22Rv1 (cell line): ENCODE measurements at regions not wholly inside any gene's neighbourhood (a gene's known extent, or its start where the extent isn't known, plus 50 kb on each side); places are given as distances from the start of the nearest gene placed in this dataset.

Experiments used
- H3K27ac ChIP-seq: fragments of 450-650 bp; 2 replicates; pipeline ENCODE4 v1.5.1; 2017
- CTCF ChIP-seq: fragments of 450-650 bp; IDR thresholded peaks from 2 replicates; pipeline ENCODE4 v1.5.1; 2017; ENCODE audit warnings: mild to moderate bottlenecking
- ZFX ChIP-seq: fragments of 450-650 bp; IDR thresholded peaks from 2 replicates; pipeline ENCODE4 v1.6.1; 2017; ENCODE audit warnings: antibody characterized with exemption, borderline replicate concordance

- no peak for TF ChIP-seq CTCF
- TF ChIP-seq ZFX = no peak
- H3K27ac ChIP-seq = no peak overlapping the region
Observed at GRCh38 chr18:76102626-76103025, 392.4 kb downstream of the ZNF516 start.

GRCh38 chr18:76102156-76102555 lies 392.9 kb downstream of the ZNF516 start:
- TF ChIP-seq CTCF = no peak
- no peak for TF ChIP-seq ZFX
- no peak overlapping the region for H3K27ac ChIP-seq

GRCh38 chr18:76099931-76100457 lies 395.0 kb downstream of the ZNF516 start:
- H3K27ac ChIP-seq = no peak overlapping the region
- no peak for TF ChIP-seq ZFX
- TF ChIP-seq CTCF = no peak

- no peak for TF ChIP-seq CTCF
- TF ChIP-seq ZFX = no peak
- no peak overlapping the region for H3K27ac ChIP-seq
Observed at GRCh38 chr18:76098674-76099411, 396.2 kb downstream of the ZNF516 start.

DNA sequence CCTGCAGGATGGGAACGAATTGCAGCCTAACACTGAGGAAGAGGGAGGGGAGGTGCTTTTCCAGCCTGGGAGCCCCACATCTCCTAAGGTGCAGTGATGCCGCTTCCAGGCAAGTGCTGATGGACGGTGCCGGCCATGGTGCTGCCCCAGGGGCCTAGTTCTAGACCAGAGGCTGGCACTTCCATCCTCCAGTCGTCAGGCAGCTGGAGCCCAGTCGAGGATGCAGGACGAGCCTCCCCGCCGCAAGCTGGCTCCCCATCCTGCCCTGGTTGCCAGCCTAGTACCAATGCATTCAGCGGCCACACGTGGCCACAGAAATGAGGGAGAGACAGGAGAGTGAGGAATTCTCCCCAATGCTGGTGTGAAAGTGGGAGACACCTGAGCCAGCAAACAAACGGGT lies 413.5 kb downstream of the ZNF516 start:
- no peak for TF ChIP-seq CTCF
- no peak for TF ChIP-seq ZFX
- no peak overlapping the region for H3K27ac ChIP-seq

- TF ChIP-seq CTCF (no peak), ZFX (no peak)
- H3K27ac ChIP-seq = no peak overlapping the region
Observed at GRCh38 chr18:76080430-76080829, 414.6 kb downstream of the ZNF516 start.

DNA sequence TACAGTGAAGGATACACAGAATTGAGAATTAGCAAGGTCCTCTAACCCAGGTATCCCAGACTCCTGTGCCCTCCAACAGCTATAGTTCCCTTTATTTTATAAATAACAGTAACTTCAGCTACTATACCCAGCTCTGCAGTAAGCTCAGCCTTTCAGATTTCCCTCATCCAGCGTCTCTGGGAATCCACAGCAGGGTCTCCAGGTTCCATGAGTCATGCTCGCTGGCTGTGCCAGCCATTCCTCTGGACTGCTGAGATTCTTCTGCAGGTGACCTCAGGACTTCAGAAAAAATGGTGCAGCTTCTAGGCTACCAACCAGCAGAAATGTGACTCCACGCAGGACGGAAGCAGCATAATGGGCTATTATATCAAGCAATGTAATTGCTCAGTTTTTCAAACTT lies 419.3 kb downstream of the ZNF516 start:
- TF ChIP-seq ZFX (no peak), CTCF (no peak)
- no peak overlapping the region for H3K27ac ChIP-seq
